ENCODE measurements at regions not wholly inside any gene's neighbourhood (a gene's known extent, or its start where the extent isn't known, plus 50 kb on each side); places are given as distances from the start of the nearest gene placed in this dataset.
A peak's percentile ranks its signal among the peaks of the same experiment; 100 is the strongest.

DNA sequence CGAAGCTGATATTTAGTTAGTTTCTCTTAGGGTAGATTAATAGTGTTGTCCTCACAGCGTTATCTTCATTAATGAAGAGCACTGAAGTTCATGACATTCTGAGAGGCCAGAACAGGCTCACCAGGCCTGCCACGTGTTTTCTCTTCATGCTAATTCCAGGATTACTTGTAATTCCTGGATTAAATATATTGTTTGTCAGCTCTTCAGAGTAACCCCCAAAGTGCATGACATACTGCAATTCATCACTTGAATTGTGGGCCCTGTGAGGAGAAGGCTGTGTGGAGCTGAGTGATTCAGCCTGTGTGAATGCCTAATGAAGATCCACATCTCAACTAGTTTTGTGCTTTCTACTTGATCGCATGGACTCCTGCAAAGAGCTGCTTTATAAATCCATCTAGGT is 401.0 kb upstream of the ADAMTSL1 start:
- no peak overlapping the region for H3K27ac ChIP-seq (ENCODE audit: insufficient read depth, low read length)
- H3K9ac ChIP-seq (ENCODE audit: insufficient read depth, low read length), result no peak overlapping the region
- no peak for DNase-seq (ENCODE audit: low read depth in 2 of 2)
- no peak overlapping the region for H2AFZ ChIP-seq (ENCODE audit: low read length)
- H3K36me3 ChIP-seq (ENCODE audit: control insufficient read depth, insufficient read depth, low read length), result no peaks in the 10 kb centered on the region
- H3K79me2 ChIP-seq (ENCODE audit: control insufficient read depth, insufficient read depth, low read length), result no peaks in the 10 kb centered on the region
- no peak overlapping the region for H3K4me2 ChIP-seq (ENCODE audit: extremely low read depth, insufficient read depth, low read length)
- no peaks in the 10 kb centered on the region for H4K20me1 ChIP-seq (ENCODE audit: control insufficient read depth, extremely low read depth, insufficient read depth, low read length)
- TF ChIP-seq, protein P1, sequence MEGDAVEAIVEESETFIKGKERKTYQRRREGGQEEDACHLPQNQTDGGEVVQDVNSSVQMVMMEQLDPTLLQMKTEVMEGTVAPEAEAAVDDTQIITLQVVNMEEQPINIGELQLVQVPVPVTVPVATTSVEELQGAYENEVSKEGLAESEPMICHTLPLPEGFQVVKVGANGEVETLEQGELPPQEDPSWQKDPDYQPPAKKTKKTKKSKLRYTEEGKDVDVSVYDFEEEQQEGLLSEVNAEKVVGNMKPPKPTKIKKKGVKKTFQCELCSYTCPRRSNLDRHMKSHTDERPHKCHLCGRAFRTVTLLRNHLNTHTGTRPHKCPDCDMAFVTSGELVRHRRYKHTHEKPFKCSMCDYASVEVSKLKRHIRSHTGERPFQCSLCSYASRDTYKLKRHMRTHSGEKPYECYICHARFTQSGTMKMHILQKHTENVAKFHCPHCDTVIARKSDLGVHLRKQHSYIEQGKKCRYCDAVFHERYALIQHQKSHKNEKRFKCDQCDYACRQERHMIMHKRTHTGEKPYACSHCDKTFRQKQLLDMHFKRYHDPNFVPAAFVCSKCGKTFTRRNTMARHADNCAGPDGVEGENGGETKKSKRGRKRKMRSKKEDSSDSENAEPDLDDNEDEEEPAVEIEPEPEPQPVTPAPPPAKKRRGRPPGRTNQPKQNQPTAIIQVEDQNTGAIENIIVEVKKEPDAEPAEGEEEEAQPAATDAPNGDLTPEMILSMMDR (conservative IDR thresholded peaks at IDR 0.05 in 1 of 2, IDR thresholded peaks at IDR 0.05 in 1 of 2; ENCODE audit: low read depth in 1 of 2, low read length in 2 of 2), result no peak
- TF ChIP-seq EZH2 (IDR thresholded peaks at IDR 0.05; ENCODE audit: low read length, missing control alignments), result no peak
- no peaks in the 10 kb centered on the region for H3K4me1 ChIP-seq (ENCODE audit: control insufficient read depth, extremely low read depth, insufficient read depth, low read length)
- no peaks in the 10 kb centered on the region for H3K27me3 ChIP-seq (ENCODE audit: control insufficient read depth, insufficient read depth, low read length)
- H3K4me3 ChIP-seq (replicated peaks in 1 of 4; ENCODE audit: control extremely low read depth in 1 of 4, insufficient read depth in 1 of 4, low read depth in 3 of 4, low read length in 4 of 4), result no peak overlapping the region
- H3K9me3 ChIP-seq (ENCODE audit: control insufficient read depth, insufficient read depth, low read depth, low read length), result no peaks in the 10 kb centered on the region

DNA sequence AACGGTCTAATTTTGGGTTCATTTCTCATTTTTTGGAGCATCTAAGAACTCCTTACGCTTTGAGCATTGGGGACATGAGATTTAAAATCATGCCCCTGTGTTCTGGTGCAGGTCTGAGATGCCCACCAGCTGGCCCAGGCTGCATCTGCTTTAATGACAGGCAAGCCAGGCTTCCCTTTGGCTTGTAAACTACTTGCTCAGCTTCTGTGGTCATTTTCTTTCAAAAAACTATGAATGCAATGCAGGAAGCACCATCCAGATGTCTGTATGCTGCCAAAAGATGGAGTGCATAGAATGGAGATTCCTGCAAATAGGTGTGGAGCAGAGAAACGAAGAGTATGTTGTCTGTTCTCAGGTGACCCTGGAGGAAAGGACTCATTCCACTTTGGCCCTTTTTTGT is 399.9 kb upstream of the ADAMTSL1 start:
- Histone ChIP-seq H3K36me3 (ENCODE audit: control insufficient read depth, insufficient read depth, low read length) (no peaks in the 10 kb centered on the region), H4K20me1 (ENCODE audit: control insufficient read depth, extremely low read depth, insufficient read depth, low read length) (no peaks in the 10 kb centered on the region), H3K4me1 (ENCODE audit: control insufficient read depth, extremely low read depth, insufficient read depth, low read length) (no peaks in the 10 kb centered on the region), H3K9me3 (ENCODE audit: control insufficient read depth, insufficient read depth, low read depth, low read length) (no peaks in the 10 kb centered on the region), H3K27me3 (ENCODE audit: control insufficient read depth, insufficient read depth, low read length) (no peaks in the 10 kb centered on the region), H3K27ac (ENCODE audit: insufficient read depth, low read length) (no peak overlapping the region), H3K4me3 (replicated peaks in 1 of 4; ENCODE audit: control extremely low read depth in 1 of 4, insufficient read depth in 1 of 4, low read depth in 3 of 4, low read length in 4 of 4) (no peak overlapping the region), H3K9ac (ENCODE audit: insufficient read depth, low read length) (no peak overlapping the region), H3K4me2 (ENCODE audit: extremely low read depth, insufficient read depth, low read length) (no peak overlapping the region), H3K79me2 (ENCODE audit: control insufficient read depth, insufficient read depth, low read length) (no peaks in the 10 kb centered on the region), H2AFZ (ENCODE audit: low read length) (no peak overlapping the region)
- DNase-seq (ENCODE audit: low read depth in 2 of 2), result peak in 1 of 2 donors; percentile 13
- TF ChIP-seq, protein P1 (conservative IDR thresholded peaks at IDR 0.05 in 1 of 2, IDR thresholded peaks at IDR 0.05 in 1 of 2; ENCODE audit: low read depth in 1 of 2, low read length in 2 of 2), result no peak
- no peak for TF ChIP-seq EZH2 (IDR thresholded peaks at IDR 0.05; ENCODE audit: low read length, missing control alignments)

DNA sequence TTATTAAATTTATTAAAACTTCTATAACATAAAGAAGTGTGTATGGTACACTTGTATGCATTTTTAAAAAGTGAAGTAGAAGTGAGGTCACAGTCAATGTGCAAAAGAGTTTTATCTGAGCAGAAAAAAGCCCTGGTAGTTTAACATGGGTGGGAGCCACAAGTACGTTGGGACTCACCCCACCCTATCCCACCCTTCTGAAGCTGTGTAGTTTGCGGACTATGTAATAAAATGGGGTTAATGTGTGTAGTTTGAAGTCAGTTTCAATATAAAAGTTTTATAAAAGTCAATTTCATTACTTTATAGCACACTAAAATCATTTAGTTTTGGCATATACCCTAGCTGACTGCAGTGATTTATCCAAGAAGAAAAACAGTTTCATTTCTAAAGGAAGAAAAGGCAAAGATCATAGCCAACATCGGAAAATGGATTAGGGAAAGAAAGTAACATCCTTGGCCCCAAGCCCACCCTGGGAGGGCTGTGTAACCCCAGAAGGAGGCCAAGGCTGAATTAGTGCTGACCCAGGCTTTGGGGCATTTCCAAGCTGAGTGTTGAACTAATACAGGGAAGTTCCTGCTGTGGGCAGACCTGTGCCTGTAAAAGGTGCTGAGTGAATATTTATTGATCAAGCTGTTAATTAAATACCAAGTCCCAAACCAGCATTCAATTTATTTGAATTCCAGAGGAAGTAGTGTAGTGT is 398.6 kb upstream of the ADAMTSL1 start:
- Histone ChIP-seq H3K4me1 (ENCODE audit: control insufficient read depth, extremely low read depth, insufficient read depth, low read length) (no peaks in the 10 kb centered on the region), H3K9ac (ENCODE audit: insufficient read depth, low read length) (no peak overlapping the region), H3K27ac (ENCODE audit: insufficient read depth, low read length) (no peak overlapping the region), H3K79me2 (ENCODE audit: control insufficient read depth, insufficient read depth, low read length) (no peaks in the 10 kb centered on the region), H3K9me3 (ENCODE audit: control insufficient read depth, insufficient read depth, low read depth, low read length) (no peaks in the 10 kb centered on the region), H2AFZ (ENCODE audit: low read length) (no peak overlapping the region), H3K4me2 (ENCODE audit: extremely low read depth, insufficient read depth, low read length) (no peak overlapping the region), H3K27me3 (ENCODE audit: control insufficient read depth, insufficient read depth, low read length) (no peaks in the 10 kb centered on the region), H3K36me3 (ENCODE audit: control insufficient read depth, insufficient read depth, low read length) (no peaks in the 10 kb centered on the region), H4K20me1 (ENCODE audit: control insufficient read depth, extremely low read depth, insufficient read depth, low read length) (no peaks in the 10 kb centered on the region), H3K4me3 (replicated peaks in 1 of 4; ENCODE audit: control extremely low read depth in 1 of 4, insufficient read depth in 1 of 4, low read depth in 3 of 4, low read length in 4 of 4) (no peak overlapping the region)
- no peak for TF ChIP-seq EZH2 (IDR thresholded peaks at IDR 0.05; ENCODE audit: low read length, missing control alignments)
- TF ChIP-seq, protein P1 (conservative IDR thresholded peaks at IDR 0.05 in 1 of 2, IDR thresholded peaks at IDR 0.05 in 1 of 2; ENCODE audit: low read depth in 1 of 2, low read length in 2 of 2), result no peak
- DNase-seq (ENCODE audit: low read depth in 2 of 2), result no peak
